ENCODE measurements at regions not wholly inside any gene's neighbourhood (a gene's known extent, or its start where the extent isn't known, plus 50 kb on each side); places are given as distances from the start of the nearest gene placed in this dataset.
A peak's percentile ranks its signal among the peaks of the same experiment; 100 is the strongest.

DNA sequence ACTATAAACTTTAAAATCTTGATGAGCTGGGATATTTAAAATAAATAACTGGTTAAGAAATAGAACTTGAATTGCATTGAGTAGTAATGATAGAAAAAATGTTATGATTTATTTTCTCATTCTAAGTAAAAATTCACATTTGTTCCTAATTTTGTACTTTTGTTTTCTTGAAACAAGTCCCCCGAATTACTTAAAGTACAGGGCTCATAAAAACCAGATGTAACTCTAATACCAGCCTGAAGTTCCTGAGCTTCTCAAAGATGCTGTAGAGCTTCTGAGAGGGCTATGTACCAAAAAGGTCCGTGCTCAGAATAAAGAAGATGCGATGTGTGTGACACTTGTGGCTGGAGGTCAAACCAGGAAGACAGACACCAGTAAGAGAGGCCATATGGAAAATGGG, 116.1 kb upstream of the TACR1 start:
- Histone ChIP-seq H3K23ac (ENCODE audit: low read length) (no peak overlapping the region), H3K79me2 (ENCODE audit: control insufficient read depth, insufficient read depth, low read length, poor library complexity) (no peaks in the 10 kb centered on the region), H3K36me3 (ENCODE audit: control insufficient read depth in 1 of 2, insufficient read depth in 2 of 2, low read length in 2 of 2) (no peaks in the 10 kb centered on the region), H3K79me1 (ENCODE audit: low read length) (no peaks in the 10 kb centered on the region), H3K18ac (ENCODE audit: low read length) (no peak overlapping the region), H3K9me3 (ENCODE audit: insufficient read depth, low read depth, low read length) (no peaks in the 10 kb centered on the region), H3K9ac (ENCODE audit: low read length) (no peak overlapping the region), H2AFZ (ENCODE audit: insufficient read depth, low read length, poor library complexity) (no peak overlapping the region), H4K91ac (ENCODE audit: low read depth, low read length) (no peak overlapping the region), H4K8ac (ENCODE audit: low read depth, low read length) (no peak overlapping the region), H3K4ac (ENCODE audit: low read depth, low read length) (no peak overlapping the region), H2BK5ac (ENCODE audit: low read depth, low read length, poor library complexity) (no peak overlapping the region), H3K27me3 (ENCODE audit: insufficient read depth, low read length) (no peaks in the 10 kb centered on the region), H3K27ac (ENCODE audit: low read depth, low read length) (no peak overlapping the region), H3K4me1 (ENCODE audit: control insufficient read depth in 1 of 2, insufficient read depth in 2 of 2, low read length in 2 of 2) (no peaks in the 10 kb centered on the region), H3K4me3 (ENCODE audit: low read depth, low read length) (no peak overlapping the region), H3K4me2 (ENCODE audit: low read length) (no peak overlapping the region), H2AK5ac (ENCODE audit: low read length) (no peak overlapping the region), H3K14ac (ENCODE audit: low read length) (no peak overlapping the region), H2BK120ac (ENCODE audit: insufficient read depth, low read length, poor library complexity) (no peak overlapping the region), H4K12ac (ENCODE audit: low read depth, low read length) (no peak overlapping the region), H2BK12ac (ENCODE audit: low read length) (no peak overlapping the region)
- DNase-seq: no peak
- WGBS (ENCODE audit: extremely low coverage, insufficient coverage, insufficient read length): no CpG with 5 or more reads among the region's 3 CpGs

- Histone ChIP-seq H3K27me3 (ENCODE audit: insufficient read depth, low read length) (no peaks in the 10 kb centered on the region), H3K79me2 (ENCODE audit: control insufficient read depth, insufficient read depth, low read length, poor library complexity) (no peaks in the 10 kb centered on the region), H3K18ac (ENCODE audit: low read length) (no peak overlapping the region), H3K36me3 (ENCODE audit: control insufficient read depth in 1 of 2, insufficient read depth in 2 of 2, low read length in 2 of 2) (no peaks in the 10 kb centered on the region), H3K4me3 (ENCODE audit: low read depth, low read length) (no peak overlapping the region), H4K12ac (ENCODE audit: low read depth, low read length) (no peak overlapping the region), H2BK5ac (ENCODE audit: low read depth, low read length, poor library complexity) (no peak overlapping the region), H2BK120ac (ENCODE audit: insufficient read depth, low read length, poor library complexity) (no peak overlapping the region), H3K23ac (ENCODE audit: low read length) (no peak overlapping the region), H3K9ac (ENCODE audit: low read length) (no peak overlapping the region), H3K4me2 (ENCODE audit: low read length) (no peak overlapping the region), H3K4ac (ENCODE audit: low read depth, low read length) (no peak overlapping the region), H2AK5ac (ENCODE audit: low read length) (no peak overlapping the region), H2BK12ac (ENCODE audit: low read length) (no peak overlapping the region), H3K9me3 (ENCODE audit: insufficient read depth, low read depth, low read length) (no peaks in the 10 kb centered on the region), H3K4me1 (ENCODE audit: control insufficient read depth in 1 of 2, insufficient read depth in 2 of 2, low read length in 2 of 2) (no peaks in the 10 kb centered on the region), H2AFZ (ENCODE audit: insufficient read depth, low read length, poor library complexity) (no peak overlapping the region), H3K27ac (ENCODE audit: low read depth, low read length) (no peak overlapping the region), H3K79me1 (ENCODE audit: low read length) (no peaks in the 10 kb centered on the region), H4K91ac (ENCODE audit: low read depth, low read length) (no peak overlapping the region), H3K14ac (ENCODE audit: low read length) (no peak overlapping the region), H4K8ac (ENCODE audit: low read depth, low read length) (no peak overlapping the region)
- no peak for DNase-seq
- WGBS (ENCODE audit: extremely low coverage, insufficient coverage, insufficient read length): no CpG with 5 or more reads among the region's 4 CpGs
Measured at GRCh38 chr2:75311993-75312392, 112.7 kb upstream of the TACR1 start.

- H3K9me3 ChIP-seq (ENCODE audit: insufficient read depth, low read depth, low read length): no peaks in the 10 kb centered on the region
- no peak overlapping the region for H3K27ac ChIP-seq (ENCODE audit: low read depth, low read length)
- H3K4me1 ChIP-seq (ENCODE audit: control insufficient read depth in 1 of 2, insufficient read depth in 2 of 2, low read length in 2 of 2): no peaks in the 10 kb centered on the region
- H2AFZ ChIP-seq (ENCODE audit: insufficient read depth, low read length, poor library complexity): no peak overlapping the region
- H3K4me3 ChIP-seq (ENCODE audit: low read depth, low read length): no peak overlapping the region
- H3K4me2 ChIP-seq (ENCODE audit: low read length): no peak overlapping the region
- no peak overlapping the region for H2BK120ac ChIP-seq (ENCODE audit: insufficient read depth, low read length, poor library complexity)
- no peak overlapping the region for H3K4ac ChIP-seq (ENCODE audit: low read depth, low read length)
- no peaks in the 10 kb centered on the region for H3K27me3 ChIP-seq (ENCODE audit: insufficient read depth, low read length)
- DNase-seq: no peak
- no peak overlapping the region for H3K18ac ChIP-seq (ENCODE audit: low read length)
- H4K8ac ChIP-seq (ENCODE audit: low read depth, low read length): no peak overlapping the region
- no peak overlapping the region for H2AK5ac ChIP-seq (ENCODE audit: low read length)
- H3K14ac ChIP-seq (ENCODE audit: low read length): no peak overlapping the region
- H4K12ac ChIP-seq (ENCODE audit: low read depth, low read length): no peak overlapping the region
- H3K9ac ChIP-seq (ENCODE audit: low read length): no peak overlapping the region
- H3K23ac ChIP-seq (ENCODE audit: low read length): no peak overlapping the region
- no peak overlapping the region for H4K91ac ChIP-seq (ENCODE audit: low read depth, low read length)
- H3K36me3 ChIP-seq (ENCODE audit: control insufficient read depth in 1 of 2, insufficient read depth in 2 of 2, low read length in 2 of 2): no peaks in the 10 kb centered on the region
- WGBS (ENCODE audit: extremely low coverage, insufficient coverage, insufficient read length): no CpG with 5 or more reads among the region's 3 CpGs
- no peaks in the 10 kb centered on the region for H3K79me2 ChIP-seq (ENCODE audit: control insufficient read depth, insufficient read depth, low read length, poor library complexity)
- H2BK12ac ChIP-seq (ENCODE audit: low read length): no peak overlapping the region
- no peaks in the 10 kb centered on the region for H3K79me1 ChIP-seq (ENCODE audit: low read length)
- no peak overlapping the region for H2BK5ac ChIP-seq (ENCODE audit: low read depth, low read length, poor library complexity)
Measured at GRCh38 chr2:75311521-75311920, 112.2 kb upstream of the TACR1 start.

DNA sequence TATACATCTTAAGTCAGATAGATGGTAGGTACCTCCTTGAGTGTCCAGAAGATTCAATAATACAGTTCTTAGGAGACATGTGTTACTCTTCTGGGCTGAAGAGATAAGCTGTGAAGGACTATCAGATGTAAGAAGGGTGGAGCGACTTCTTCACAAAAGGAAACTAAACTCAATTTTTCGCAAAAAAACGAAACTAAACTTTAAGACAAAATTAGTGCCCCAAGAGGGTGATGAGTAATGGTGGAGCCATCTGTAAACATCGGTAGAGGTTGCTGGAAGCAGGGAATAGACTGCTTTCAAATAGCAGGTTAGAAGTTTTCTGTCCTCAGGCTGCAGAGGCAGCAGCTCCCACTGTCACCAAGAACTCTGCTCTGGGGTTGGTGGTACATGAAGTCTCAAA, 111.6 kb upstream of the TACR1 start:
- no CpG with 5 or more reads among the region's 4 CpGs for whole genome bisulfite sequencing (ENCODE audit: extremely low coverage, insufficient coverage, insufficient read length)
- no peaks in the 10 kb centered on the region for H3K79me2 ChIP-seq (ENCODE audit: control insufficient read depth, insufficient read depth, low read length, poor library complexity)
- no peak overlapping the region for H2BK120ac ChIP-seq (ENCODE audit: insufficient read depth, low read length, poor library complexity)
- H2AK5ac ChIP-seq (ENCODE audit: low read length): no peak overlapping the region
- H3K9me3 ChIP-seq (ENCODE audit: insufficient read depth, low read depth, low read length): no peaks in the 10 kb centered on the region
- no peak overlapping the region for H3K4ac ChIP-seq (ENCODE audit: low read depth, low read length)
- H2AFZ ChIP-seq (ENCODE audit: insufficient read depth, low read length, poor library complexity): no peak overlapping the region
- H3K9ac ChIP-seq (ENCODE audit: low read length): no peak overlapping the region
- no peak overlapping the region for H3K18ac ChIP-seq (ENCODE audit: low read length)
- H3K36me3 ChIP-seq (ENCODE audit: control insufficient read depth in 1 of 2, insufficient read depth in 2 of 2, low read length in 2 of 2): no peaks in the 10 kb centered on the region
- no peaks in the 10 kb centered on the region for H3K79me1 ChIP-seq (ENCODE audit: low read length)
- no peak overlapping the region for H3K14ac ChIP-seq (ENCODE audit: low read length)
- H3K27me3 ChIP-seq (ENCODE audit: insufficient read depth, low read length): no peaks in the 10 kb centered on the region
- H4K91ac ChIP-seq (ENCODE audit: low read depth, low read length): no peak overlapping the region
- H3K4me1 ChIP-seq (ENCODE audit: control insufficient read depth in 1 of 2, insufficient read depth in 2 of 2, low read length in 2 of 2): no peaks in the 10 kb centered on the region
- H4K12ac ChIP-seq (ENCODE audit: low read depth, low read length): no peak overlapping the region
- H3K23ac ChIP-seq (ENCODE audit: low read length): no peak overlapping the region
- no peak overlapping the region for H3K4me2 ChIP-seq (ENCODE audit: low read length)
- DNase-seq: peak in 1 of 2 donors; percentile 43
- no peak overlapping the region for H4K8ac ChIP-seq (ENCODE audit: low read depth, low read length)
- no peak overlapping the region for H3K4me3 ChIP-seq (ENCODE audit: low read depth, low read length)
- no peak overlapping the region for H3K27ac ChIP-seq (ENCODE audit: low read depth, low read length)
- H2BK12ac ChIP-seq (ENCODE audit: low read length): no peak overlapping the region
- H2BK5ac ChIP-seq (ENCODE audit: low read depth, low read length, poor library complexity): no peak overlapping the region

Data from trophoblast cell (in vitro differentiated cells and primary cell).